T47D (cell line): ENCODE measurements at regions not wholly inside any gene's neighbourhood (a gene's known extent, or its start where the extent isn't known, plus 50 kb on each side); places are given as distances from the start of the nearest gene placed in this dataset.

Experiments
- DNase-seq, 2 experiments: peaks; one replicate each; pipeline versions ENCODE4 v3.0.0 to v3.0.0-alpha.2; 2011 to 2012; ENCODE audit warnings: low read depth in 1 of 2, low spot score in 1 of 2
- JUND ChIP-seq: IDR thresholded peaks from 2 replicates; pipeline ENCODE4 v1.6.1; 2012; ENCODE audit warnings: low read depth
- in situ Hi-C: cut with HindIII; loops from 2 replicates; pipeline ENCODE4 v1.10.0; 2016; ENCODE audit warnings: low sequenced_read_pairs, low pct_unique_long_range_greater_than_20kb

- no peak for TF ChIP-seq JUND
- in situ Hi-C loops = no loop called here
- DNase-seq = no peak
Measured at GRCh38 chr2:129738799-129739198, 240.7 kb upstream of the RAB6C start.

DNA sequence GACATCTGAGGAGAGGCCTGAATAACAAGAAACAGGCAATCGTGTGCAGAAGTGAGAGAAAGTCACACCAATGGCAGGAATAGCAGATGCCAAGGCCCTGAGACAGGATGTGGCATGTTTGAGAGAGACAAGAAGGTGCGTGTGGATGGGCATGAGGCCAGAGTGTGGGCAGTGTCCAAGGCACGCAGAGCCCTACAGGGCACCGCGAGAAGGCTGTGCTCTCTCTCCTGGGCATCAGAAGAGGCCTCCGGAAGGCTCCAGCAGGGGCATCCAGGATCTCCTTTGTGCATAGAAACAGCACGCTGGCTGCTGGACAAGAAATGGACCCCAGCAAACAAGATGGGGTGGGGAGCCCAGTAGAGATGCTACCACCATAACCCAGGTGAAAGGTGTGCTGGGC, 239.0 kb upstream of the RAB6C start:
- no peak for DNase-seq
- no peak for TF ChIP-seq JUND
- in situ Hi-C loops = no loop called here

DNA sequence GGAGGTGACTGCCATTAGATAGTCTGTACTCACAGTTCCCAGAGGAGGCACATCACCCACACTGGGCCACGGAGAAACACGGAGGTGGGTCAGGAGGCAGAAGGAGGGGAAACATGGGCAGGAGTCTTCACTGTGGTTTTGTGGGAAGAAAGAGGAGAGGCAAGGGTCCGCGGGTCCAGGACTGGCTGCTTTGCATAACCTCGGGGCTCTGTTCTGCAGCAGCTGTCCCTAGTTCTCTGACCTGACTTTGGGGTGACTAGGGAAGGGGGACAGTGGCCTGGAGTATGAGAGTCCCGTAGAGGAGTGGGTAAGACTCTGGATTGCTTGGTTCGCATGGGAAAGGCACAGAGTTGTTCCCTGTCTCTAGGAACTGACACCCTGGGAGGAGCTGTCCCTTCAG, 238.3 kb upstream of the RAB6C start:
- no peak for DNase-seq
- in situ Hi-C loops = no loop called here
- no peak for TF ChIP-seq JUND

DNA sequence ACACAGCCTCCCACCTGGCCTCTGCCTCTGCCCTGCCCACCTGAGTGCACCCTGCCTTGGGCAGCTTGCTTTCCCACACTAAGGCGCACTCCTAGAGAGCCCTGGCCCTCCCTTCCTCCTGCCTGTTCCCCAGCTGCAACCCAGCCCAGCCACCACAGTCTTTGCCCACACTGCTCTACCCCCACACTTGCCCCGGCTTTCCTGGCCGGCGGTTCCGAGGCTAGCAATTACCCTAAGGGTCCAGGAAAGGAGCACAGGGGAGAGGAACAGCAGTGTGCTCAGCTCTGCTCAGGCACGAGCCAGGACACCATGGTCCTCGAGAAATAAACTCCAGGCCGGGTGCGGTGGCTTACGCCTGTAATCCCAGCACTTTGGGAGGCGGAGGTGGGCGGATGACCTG, 237.8 kb upstream of the RAB6C start:
- in situ Hi-C loops = no loop called here
- TF ChIP-seq JUND = no peak
- DNase-seq = no peak

DNA sequence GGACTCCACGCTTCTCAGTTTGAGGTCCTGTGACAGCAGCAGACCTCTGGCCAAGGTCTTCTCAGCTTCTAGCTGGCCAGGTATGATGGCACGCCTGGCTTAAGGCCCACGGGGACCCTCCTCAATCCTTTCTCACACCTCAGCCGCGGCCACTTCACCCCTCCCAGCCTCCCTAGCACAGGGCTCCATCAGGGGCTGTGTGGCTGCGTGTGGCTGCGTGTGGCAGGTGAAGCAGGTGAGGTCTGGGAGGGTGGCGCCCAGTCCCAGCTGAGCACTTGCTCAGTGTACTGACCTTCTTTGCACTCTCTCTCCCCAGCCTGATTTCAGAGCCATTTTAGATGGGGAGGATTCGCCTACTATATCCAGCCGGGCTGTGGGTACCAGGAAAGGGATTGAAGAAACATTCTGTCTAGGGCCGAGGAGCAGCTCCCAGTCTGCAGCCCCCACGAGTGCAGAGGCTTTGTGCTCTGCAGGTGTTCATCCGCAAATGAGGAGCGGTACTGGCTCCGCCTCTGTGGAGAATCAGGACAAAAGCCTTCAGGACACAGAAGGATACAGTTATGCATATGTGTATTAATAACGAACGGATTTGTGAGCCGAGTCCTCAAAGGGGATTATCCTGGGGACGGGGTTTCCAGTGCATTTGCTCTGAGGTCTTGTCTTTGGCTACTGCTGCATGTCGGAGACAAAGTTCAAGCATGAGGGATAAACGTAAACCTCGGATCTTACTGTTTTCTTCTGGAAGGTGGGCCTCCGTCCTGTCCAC, 236.9 kb upstream of the RAB6C start:
- no peak for DNase-seq
- no peak for TF ChIP-seq JUND
- in situ Hi-C loops = no loop called here

DNA sequence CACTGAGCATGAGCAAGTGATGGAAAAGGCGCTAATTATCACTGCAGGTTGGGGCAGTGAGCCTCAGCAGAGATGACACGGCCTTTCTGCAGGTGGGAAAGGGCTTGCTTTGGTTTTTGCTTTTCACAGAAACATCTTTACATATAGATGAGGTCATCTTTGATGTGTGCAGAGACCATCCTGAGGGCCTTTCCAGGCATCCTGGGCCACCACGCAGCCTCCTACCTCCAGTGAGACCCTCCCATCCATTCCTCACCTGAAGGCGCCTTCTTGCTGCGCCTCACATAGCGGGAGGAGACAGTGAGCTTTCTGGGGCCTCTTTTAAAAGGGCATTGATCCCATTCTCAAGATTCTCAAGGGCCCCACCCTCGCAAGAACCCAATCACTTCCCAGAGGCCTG, 235.3 kb upstream of the RAB6C start:
- no peak for DNase-seq
- TF ChIP-seq JUND = no peak
- in situ Hi-C loops = no loop called here

DNA sequence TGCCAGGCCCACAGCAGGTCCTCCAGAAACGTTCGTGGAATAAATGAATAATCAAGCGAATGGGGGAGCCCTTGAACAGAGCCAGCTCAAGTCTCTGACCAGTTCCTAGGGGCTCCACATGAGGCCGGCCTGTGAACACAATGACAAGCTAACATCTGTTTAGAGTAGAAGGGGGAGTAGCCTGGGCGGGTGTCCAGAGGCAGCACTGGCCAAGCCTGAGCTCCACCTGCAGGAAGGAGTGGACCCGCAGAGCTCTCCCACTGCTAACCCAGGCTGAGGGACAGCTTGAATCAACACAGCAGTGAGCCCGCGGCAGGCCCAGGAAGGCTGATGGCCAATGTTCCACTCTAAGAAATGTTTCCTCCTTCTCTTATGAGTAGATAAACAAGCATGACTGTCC, 234.8 kb upstream of the RAB6C start:
- TF ChIP-seq JUND = no peak
- DNase-seq = no peak
- in situ Hi-C loops = no loop called here

DNA sequence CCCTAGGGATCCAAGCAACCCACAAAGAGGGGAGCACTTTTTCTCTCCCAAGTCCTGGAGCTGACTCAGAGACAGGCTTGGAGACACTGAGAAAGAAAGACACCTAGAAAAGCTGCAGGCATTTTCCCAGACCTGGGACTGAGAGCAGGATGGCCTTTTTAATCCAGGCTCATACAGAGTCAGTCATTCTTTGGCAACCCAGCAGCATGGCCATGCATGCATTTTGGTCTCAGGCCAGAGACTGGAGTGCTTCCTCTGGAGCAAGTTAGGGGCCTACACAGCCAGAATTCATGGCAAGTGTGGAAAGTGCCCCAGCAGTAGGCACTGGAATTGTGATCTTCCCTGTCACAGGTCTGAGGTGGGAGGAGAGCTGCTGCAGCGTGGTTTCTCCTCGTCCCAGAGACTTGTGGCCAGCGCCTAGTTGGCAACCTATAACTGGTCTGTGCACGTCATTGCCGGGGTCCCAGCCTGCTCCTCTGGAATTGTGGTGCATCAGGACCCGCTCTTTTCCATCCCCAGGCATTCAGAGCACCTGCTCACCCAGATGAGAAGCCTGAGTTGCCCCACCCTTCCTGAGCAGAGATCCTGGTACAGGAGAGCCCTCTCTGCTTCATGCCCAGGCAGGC, 231.9 kb upstream of the RAB6C start:
- in situ Hi-C loops = no loop called here
- DNase-seq = no peak
- no peak for TF ChIP-seq JUND

GRCh38 chr2:129748250-129748649, 231.2 kb upstream of the RAB6C start:
- no peak for TF ChIP-seq JUND
- DNase-seq = no peak
- in situ Hi-C loops = no loop called here

GRCh38 chr2:129748653-129749052, 230.8 kb upstream of the RAB6C start:
- no peak for TF ChIP-seq JUND
- in situ Hi-C loops = no loop called here
- DNase-seq = peak; percentile 44 to 78

GRCh38 chr2:129751409-129751808, 228.1 kb upstream of the RAB6C start:
- no peak for TF ChIP-seq JUND
- in situ Hi-C loops = no loop called here
- no peak for DNase-seq

GRCh38 chr2:129752176-129752575, 227.3 kb upstream of the RAB6C start:
- in situ Hi-C loops = no loop called here
- no peak for TF ChIP-seq JUND
- DNase-seq = no peak

DNA sequence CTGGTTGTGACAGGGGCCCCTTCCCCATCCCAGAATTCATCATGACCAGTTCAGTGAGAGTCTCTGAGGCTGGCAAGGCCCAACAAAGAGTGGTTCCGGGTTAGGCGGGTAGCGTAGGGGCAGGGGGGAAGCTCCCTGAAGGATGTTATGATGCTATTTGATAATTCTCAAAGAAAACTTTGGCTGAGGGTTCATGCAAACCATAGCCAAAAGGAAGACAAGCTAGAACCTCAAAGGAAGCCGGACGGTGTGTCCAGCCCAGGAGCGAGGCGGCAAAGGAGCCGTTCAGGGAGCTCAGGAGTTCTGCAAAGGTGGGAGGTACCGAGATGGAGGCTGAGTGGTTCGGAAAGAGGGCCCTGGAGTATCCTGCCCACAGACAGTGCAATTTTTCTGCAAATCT, 226.8 kb upstream of the RAB6C start:
- in situ Hi-C loops = no loop called here
- TF ChIP-seq JUND = no peak
- no peak for DNase-seq

- no peak for DNase-seq
- TF ChIP-seq JUND = no peak
- in situ Hi-C loops = no loop called here
Measured at GRCh38 chr2:129753261-129753660, 226.2 kb upstream of the RAB6C start.
